Lower leg skin (tissue), 3 donors: ENCODE measurements at regions not wholly inside any gene's neighbourhood (a gene's known extent, or its start where the extent isn't known, plus 50 kb on each side); places are given as distances from the start of the nearest gene placed in this dataset.

Source experiments
- POLR2A ChIP-seq, 2 donors: fragments of 450-650 bp; IDR thresholded peaks; one replicate each; pipeline ENCODE4 v1.6.1; 2016 to 2017; ENCODE audit warnings: antibody characterized with exemption in 2 of 2, mild to moderate bottlenecking in 1 of 2, moderate library complexity in 1 of 2
- TF ChIP-seq, protein P1 (sequence below), 3 donors: fragments of 450-650 bp; IDR thresholded peaks; one replicate each; pipeline ENCODE4 v1.5.1; 2016; ENCODE audit warnings: antibody characterized with exemption in 3 of 3, mild to moderate bottlenecking in 3 of 3, moderate library complexity in 2 of 3

GRCh38 chr3:150132101-150132749 lies 161.5 kb upstream of the PFN2 start:
- TF ChIP-seq, protein P1, sequence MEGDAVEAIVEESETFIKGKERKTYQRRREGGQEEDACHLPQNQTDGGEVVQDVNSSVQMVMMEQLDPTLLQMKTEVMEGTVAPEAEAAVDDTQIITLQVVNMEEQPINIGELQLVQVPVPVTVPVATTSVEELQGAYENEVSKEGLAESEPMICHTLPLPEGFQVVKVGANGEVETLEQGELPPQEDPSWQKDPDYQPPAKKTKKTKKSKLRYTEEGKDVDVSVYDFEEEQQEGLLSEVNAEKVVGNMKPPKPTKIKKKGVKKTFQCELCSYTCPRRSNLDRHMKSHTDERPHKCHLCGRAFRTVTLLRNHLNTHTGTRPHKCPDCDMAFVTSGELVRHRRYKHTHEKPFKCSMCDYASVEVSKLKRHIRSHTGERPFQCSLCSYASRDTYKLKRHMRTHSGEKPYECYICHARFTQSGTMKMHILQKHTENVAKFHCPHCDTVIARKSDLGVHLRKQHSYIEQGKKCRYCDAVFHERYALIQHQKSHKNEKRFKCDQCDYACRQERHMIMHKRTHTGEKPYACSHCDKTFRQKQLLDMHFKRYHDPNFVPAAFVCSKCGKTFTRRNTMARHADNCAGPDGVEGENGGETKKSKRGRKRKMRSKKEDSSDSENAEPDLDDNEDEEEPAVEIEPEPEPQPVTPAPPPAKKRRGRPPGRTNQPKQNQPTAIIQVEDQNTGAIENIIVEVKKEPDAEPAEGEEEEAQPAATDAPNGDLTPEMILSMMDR (IDR thresholded peaks at IDR 0.05): no peak
- no peak for TF ChIP-seq POLR2A (IDR thresholded peaks at IDR 0.05)
